Activated naive CD8-positive, alpha-beta T cell treated with anti-CD3 and anti-CD28 coated beads, Interleukin-2, amount 10 ng/mL, durations not matched to agents 7 days and 5 days (primary cell): ENCODE measurements at regions not wholly inside any gene's neighbourhood (a gene's known extent, or its start where the extent isn't known, plus 50 kb on each side); places are given as distances from the start of the nearest gene placed in this dataset.

Experiments used
- ATAC-seq: fragments of 150-1000 bp; cut with Tn5 transposase; one replicate; pipeline ENCODE4 v1.10.0; 2021; ENCODE audit warnings: low read depth, moderate library complexity
- POLR2A ChIA-PET: fragments of 350-600 bp; sonication (Branson Sonifier 250); formaldehyde crosslinking; loops from one replicate; lab custom pipeline; 2021; ENCODE audit warnings: antibody characterized with exemption; lab: Charles Lee
- DNase-seq: peaks from one replicate; pipeline ENCODE4 v3.0.0; 2021
- H3K27ac Mint-ChIP-seq: one replicate; pipeline ENCODE4 v1.8.0; 2022; ENCODE audit warnings: mild to moderate bottlenecking, mixed read lengths
- H3K27me3 Mint-ChIP-seq: one replicate; pipeline ENCODE4 v1.8.0; 2022; ENCODE audit warnings: mild to moderate bottlenecking, moderate library complexity, mixed read lengths
- H3K36me3 Mint-ChIP-seq: one replicate; pipeline ENCODE4 v1.8.0; 2021; ENCODE audit warnings: mild to moderate bottlenecking, mixed read lengths
- H3K4me1 Mint-ChIP-seq: one replicate; pipeline ENCODE4 v1.8.0; 2021; ENCODE audit warnings: mixed read lengths
- H3K4me3 Mint-ChIP-seq: one replicate; pipeline ENCODE4 v1.8.0; 2022; ENCODE audit warnings: mild to moderate bottlenecking, moderate library complexity, mixed read lengths
- H3K9me3 Mint-ChIP-seq: one replicate; pipeline ENCODE4 v1.8.0; 2021; ENCODE audit warnings: mixed read lengths

- peaks cover 4% of the 10 kb centered on the region for H3K4me1 Mint-ChIP-seq
- POLR2A ChIA-PET = no interaction called here
- H3K4me3 Mint-ChIP-seq = no peak overlapping the region
- DNase-seq (no peak), ATAC-seq (no peak)
- H3K36me3 Mint-ChIP-seq = peaks cover 3% of the 10 kb centered on the region
- H3K27me3 Mint-ChIP-seq = no peaks in the 10 kb centered on the region
- no peak overlapping the region for H3K27ac Mint-ChIP-seq
- peaks cover 7% of the 10 kb centered on the region for H3K9me3 Mint-ChIP-seq
These were observed 385.9 kb downstream of the TXNL1 start for GRCh38 chr18:56252456-56252855.

GRCh38 chr18:56248610-56249235, 389.7 kb downstream of the TXNL1 start:
- Mint-ChIP-seq H3K4me3 (peak overlapping the region; percentile 34), H3K36me3 (peaks cover 3% of the 10 kb centered on the region), H3K27ac (peak overlapping the region; percentile 64), H3K9me3 (peaks cover 8% of the 10 kb centered on the region), H3K4me1 (peaks cover 4% of the 10 kb centered on the region), H3K27me3 (no peaks in the 10 kb centered on the region)
- ATAC-seq = peak; percentile 61
- POLR2A ChIA-PET = no interaction called here
- no peak for DNase-seq

- Mint-ChIP-seq H3K9me3 (peaks cover 8% of the 10 kb centered on the region), H3K4me1 (peaks cover 4% of the 10 kb centered on the region), H3K27me3 (no peaks in the 10 kb centered on the region), H3K36me3 (peaks cover 3% of the 10 kb centered on the region), H3K4me3 (no peak overlapping the region), H3K27ac (no peak overlapping the region)
- ATAC-seq (no peak), DNase-seq (no peak)
- POLR2A ChIA-PET = no interaction called here
These were observed 391.5 kb downstream of the TXNL1 start for GRCh38 chr18:56246916-56247315.

GRCh38 chr18:56245866-56246580, 392.4 kb downstream of the TXNL1 start:
- ATAC-seq (no peak), DNase-seq (no peak)
- H3K4me3 Mint-ChIP-seq = no peak overlapping the region
- POLR2A ChIA-PET = no interaction called here
- peaks cover 8% of the 10 kb centered on the region for H3K9me3 Mint-ChIP-seq
- H3K4me1 Mint-ChIP-seq = peaks cover 4% of the 10 kb centered on the region
- no peak overlapping the region for H3K27ac Mint-ChIP-seq
- H3K27me3 Mint-ChIP-seq = no peaks in the 10 kb centered on the region
- H3K36me3 Mint-ChIP-seq = peaks cover 3% of the 10 kb centered on the region

GRCh38 chr18:56240405-56240804, 398.0 kb downstream of the TXNL1 start:
- no peak overlapping the region for H3K4me3 Mint-ChIP-seq
- no peak overlapping the region for H3K27ac Mint-ChIP-seq
- H3K27me3 Mint-ChIP-seq = no peaks in the 10 kb centered on the region
- H3K9me3 Mint-ChIP-seq = no peaks in the 10 kb centered on the region
- POLR2A ChIA-PET = no interaction called here
- no peaks in the 10 kb centered on the region for H3K36me3 Mint-ChIP-seq
- ATAC-seq = no peak
- DNase-seq = no peak
- no peaks in the 10 kb centered on the region for H3K4me1 Mint-ChIP-seq

- H3K9me3 Mint-ChIP-seq = no peaks in the 10 kb centered on the region
- DNase-seq (no peak), ATAC-seq (no peak)
- H3K27ac Mint-ChIP-seq = no peak overlapping the region
- no peaks in the 10 kb centered on the region for H3K4me1 Mint-ChIP-seq
- no peaks in the 10 kb centered on the region for H3K36me3 Mint-ChIP-seq
- no peak overlapping the region for H3K4me3 Mint-ChIP-seq
- H3K27me3 Mint-ChIP-seq = no peaks in the 10 kb centered on the region
- POLR2A ChIA-PET = no interaction called here
These were observed 399.8 kb downstream of the TXNL1 start for GRCh38 chr18:56238576-56238975.

GRCh38 chr18:56235481-56236013, 402.8 kb downstream of the TXNL1 start:
- Mint-ChIP-seq H3K9me3 (peaks cover 2% of the 10 kb centered on the region), H3K4me3 (no peak overlapping the region), H3K27me3 (no peaks in the 10 kb centered on the region), H3K36me3 (no peaks in the 10 kb centered on the region), H3K27ac (no peak overlapping the region), H3K4me1 (no peaks in the 10 kb centered on the region)
- no peak for DNase-seq
- POLR2A ChIA-PET = no interaction called here
- no peak for ATAC-seq

GRCh38 chr18:56235071-56235470, 403.3 kb downstream of the TXNL1 start:
- Mint-ChIP-seq H3K4me1 (no peaks in the 10 kb centered on the region), H3K4me3 (no peak overlapping the region), H3K36me3 (no peaks in the 10 kb centered on the region), H3K27ac (no peak overlapping the region), H3K9me3 (peaks cover 3% of the 10 kb centered on the region), H3K27me3 (no peaks in the 10 kb centered on the region)
- ATAC-seq = no peak
- POLR2A ChIA-PET = no interaction called here
- no peak for DNase-seq

- no peak for ATAC-seq
- no peaks in the 10 kb centered on the region for H3K27me3 Mint-ChIP-seq
- DNase-seq = no peak
- H3K9me3 Mint-ChIP-seq = peaks cover 3% of the 10 kb centered on the region
- no peak overlapping the region for H3K27ac Mint-ChIP-seq
- H3K4me3 Mint-ChIP-seq = no peak overlapping the region
- H3K36me3 Mint-ChIP-seq = no peaks in the 10 kb centered on the region
- POLR2A ChIA-PET = no interaction called here
- H3K4me1 Mint-ChIP-seq = no peaks in the 10 kb centered on the region
These were observed 404.8 kb downstream of the TXNL1 start for GRCh38 chr18:56233595-56233994.

- DNase-seq (no peak), ATAC-seq (no peak)
- Mint-ChIP-seq H3K4me1 (no peaks in the 10 kb centered on the region), H3K9me3 (peaks cover 1% of the 10 kb centered on the region), H3K4me3 (no peak overlapping the region), H3K27me3 (no peaks in the 10 kb centered on the region), H3K36me3 (no peaks in the 10 kb centered on the region), H3K27ac (no peak overlapping the region)
- POLR2A ChIA-PET = no interaction called here
These were observed 412.4 kb downstream of the TXNL1 start for GRCh38 chr18:56226025-56226424.

GRCh38 chr18:56224669-56225561, 413.5 kb downstream of the TXNL1 start:
- H3K27me3 Mint-ChIP-seq = no peaks in the 10 kb centered on the region
- POLR2A ChIA-PET = no interaction called here
- no peak overlapping the region for H3K27ac Mint-ChIP-seq
- peaks cover 3% of the 10 kb centered on the region for H3K9me3 Mint-ChIP-seq
- no peaks in the 10 kb centered on the region for H3K36me3 Mint-ChIP-seq
- no peaks in the 10 kb centered on the region for H3K4me1 Mint-ChIP-seq
- no peak overlapping the region for H3K4me3 Mint-ChIP-seq
- DNase-seq (no peak), ATAC-seq (no peak)

GRCh38 chr18:56221195-56222065, 417.0 kb downstream of the TXNL1 start:
- no peaks in the 10 kb centered on the region for H3K36me3 Mint-ChIP-seq
- DNase-seq (no peak), ATAC-seq (no peak)
- no peaks in the 10 kb centered on the region for H3K4me1 Mint-ChIP-seq
- H3K27me3 Mint-ChIP-seq = no peaks in the 10 kb centered on the region
- H3K27ac Mint-ChIP-seq = no peak overlapping the region
- peaks cover 5% of the 10 kb centered on the region for H3K9me3 Mint-ChIP-seq
- POLR2A ChIA-PET = no interaction called here
- no peak overlapping the region for H3K4me3 Mint-ChIP-seq

- DNase-seq (no peak), ATAC-seq (no peak)
- POLR2A ChIA-PET = no interaction called here
- Mint-ChIP-seq H3K4me3 (no peak overlapping the region), H3K27ac (no peak overlapping the region), H3K27me3 (no peaks in the 10 kb centered on the region), H3K9me3 (peaks cover 6% of the 10 kb centered on the region), H3K4me1 (no peaks in the 10 kb centered on the region), H3K36me3 (no peaks in the 10 kb centered on the region)
These were observed 421.0 kb downstream of the TXNL1 start for GRCh38 chr18:56217406-56217805.
